ENCODE measurements at regions not wholly inside any gene's neighbourhood (a gene's known extent, or its start where the extent isn't known, plus 50 kb on each side); places are given as distances from the start of the nearest gene placed in this dataset.
A peak's percentile ranks its signal among the peaks of the same experiment; 100 is the strongest.

DNA sequence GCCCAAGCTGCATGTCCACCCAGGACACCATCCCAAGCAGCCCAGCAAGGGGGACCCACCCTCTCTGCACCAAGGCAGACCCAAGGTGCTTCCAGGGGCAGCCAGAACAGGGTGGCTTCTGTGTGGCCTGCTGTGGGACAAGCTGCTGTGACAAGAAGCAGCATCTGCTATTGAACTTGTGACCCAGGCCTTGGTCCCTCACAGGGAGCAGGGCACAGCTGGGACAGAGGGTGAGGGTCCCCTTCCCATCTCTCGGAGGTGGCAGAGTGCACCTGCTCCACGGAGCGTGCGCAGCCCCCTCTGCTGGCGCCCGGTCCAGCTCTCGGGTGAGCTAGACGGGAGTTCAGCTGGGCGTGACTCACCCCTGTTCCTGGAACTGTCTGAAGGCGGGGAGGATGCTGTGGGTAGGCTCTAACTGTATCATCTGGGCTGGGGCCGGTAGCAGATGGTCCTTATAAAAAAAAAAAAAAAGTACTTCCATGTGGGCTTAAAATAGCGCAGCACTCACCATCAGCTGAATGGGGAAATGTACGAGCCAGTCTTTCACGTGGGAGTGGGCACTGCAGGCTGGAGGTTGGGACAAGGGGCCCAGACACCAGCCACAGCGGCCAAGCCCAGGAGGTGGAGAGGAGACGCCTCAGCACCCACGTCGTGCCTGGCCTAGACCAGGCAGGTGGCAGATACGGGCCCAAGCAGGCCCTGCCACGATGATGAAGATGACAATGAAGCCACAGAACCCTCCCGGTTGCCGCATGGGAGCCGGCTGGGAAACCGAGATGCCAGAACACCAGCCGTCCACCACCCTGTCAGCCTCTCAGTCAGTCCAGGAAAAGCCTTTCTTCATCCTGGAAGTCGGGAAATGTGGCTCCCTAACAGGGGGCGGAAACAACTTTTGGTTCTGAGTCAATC is 136.8 kb upstream of the ID2 start:
- Histone ChIP-seq H3K27me3 (no peaks in the 10 kb centered on the region), H3K27ac (no peak overlapping the region), H3K9me3 (ENCODE audit: low read depth) (no peaks in the 10 kb centered on the region), H3K4me3 (no peak overlapping the region), H3K4me1 (ENCODE audit: low read depth) (peaks cover 49% of the 10 kb centered on the region), H3K36me3 (no peaks in the 10 kb centered on the region)
- TF ChIP-seq, protein P1, sequence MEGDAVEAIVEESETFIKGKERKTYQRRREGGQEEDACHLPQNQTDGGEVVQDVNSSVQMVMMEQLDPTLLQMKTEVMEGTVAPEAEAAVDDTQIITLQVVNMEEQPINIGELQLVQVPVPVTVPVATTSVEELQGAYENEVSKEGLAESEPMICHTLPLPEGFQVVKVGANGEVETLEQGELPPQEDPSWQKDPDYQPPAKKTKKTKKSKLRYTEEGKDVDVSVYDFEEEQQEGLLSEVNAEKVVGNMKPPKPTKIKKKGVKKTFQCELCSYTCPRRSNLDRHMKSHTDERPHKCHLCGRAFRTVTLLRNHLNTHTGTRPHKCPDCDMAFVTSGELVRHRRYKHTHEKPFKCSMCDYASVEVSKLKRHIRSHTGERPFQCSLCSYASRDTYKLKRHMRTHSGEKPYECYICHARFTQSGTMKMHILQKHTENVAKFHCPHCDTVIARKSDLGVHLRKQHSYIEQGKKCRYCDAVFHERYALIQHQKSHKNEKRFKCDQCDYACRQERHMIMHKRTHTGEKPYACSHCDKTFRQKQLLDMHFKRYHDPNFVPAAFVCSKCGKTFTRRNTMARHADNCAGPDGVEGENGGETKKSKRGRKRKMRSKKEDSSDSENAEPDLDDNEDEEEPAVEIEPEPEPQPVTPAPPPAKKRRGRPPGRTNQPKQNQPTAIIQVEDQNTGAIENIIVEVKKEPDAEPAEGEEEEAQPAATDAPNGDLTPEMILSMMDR (IDR thresholded peaks at IDR 0.05; ENCODE audit: low read depth, low read length) = peak; percentile 51
- DNase-seq (ENCODE audit: low read depth in 1 of 2, low spot score in 1 of 2) = peak in 1 of 2 donors; percentile 86

DNA sequence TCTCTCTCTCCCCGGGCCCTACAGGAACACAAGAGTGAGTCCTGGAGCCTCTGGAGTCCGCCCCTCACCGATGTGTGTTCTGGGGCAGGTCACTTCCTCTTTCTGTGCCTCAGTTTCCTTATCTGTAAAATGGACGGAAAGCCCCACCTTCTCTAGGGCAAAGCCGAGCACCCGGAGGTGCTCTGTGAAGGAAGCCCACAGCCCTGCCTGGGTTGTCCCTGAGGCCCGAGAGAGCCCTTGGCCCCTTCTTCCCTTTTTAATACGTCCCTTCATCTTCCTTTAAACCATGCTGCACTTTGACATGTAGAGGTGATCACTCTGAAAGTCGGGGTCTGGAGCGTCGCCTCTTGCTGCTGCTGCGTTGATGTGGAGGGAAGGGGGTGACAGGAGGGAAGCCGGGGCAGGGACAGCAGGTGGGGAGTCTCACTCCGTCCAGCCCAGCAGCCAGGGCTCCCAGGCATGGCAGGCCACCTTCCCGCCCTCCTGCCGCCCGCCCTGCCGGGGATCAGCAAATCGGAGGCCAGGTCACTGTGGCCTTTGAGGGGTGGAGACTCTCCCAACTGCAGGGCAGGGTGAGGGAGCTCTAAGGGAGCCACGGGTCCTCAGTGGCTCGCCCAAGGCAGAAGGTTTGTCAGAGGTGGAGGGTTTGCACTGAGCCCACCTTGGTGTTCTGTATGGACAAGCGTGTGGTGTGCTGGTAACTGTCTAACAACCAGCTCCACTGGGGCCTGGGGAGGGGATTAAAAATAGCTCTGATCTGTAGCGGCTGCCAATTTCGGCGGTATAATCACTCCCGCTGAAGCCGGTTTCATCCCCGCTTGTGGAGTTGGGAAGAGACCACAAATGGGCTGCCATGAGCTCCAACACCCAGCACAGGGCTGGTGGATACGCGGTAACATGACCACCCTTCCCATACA is 135.9 kb upstream of the ID2 start:
- H3K4me3 ChIP-seq = no peak overlapping the region
- no peak overlapping the region for H3K27ac ChIP-seq
- no peak for DNase-seq (ENCODE audit: low read depth in 1 of 2, low spot score in 1 of 2)
- H3K36me3 ChIP-seq = no peaks in the 10 kb centered on the region
- H3K27me3 ChIP-seq = no peaks in the 10 kb centered on the region
- peaks cover 42% of the 10 kb centered on the region for H3K4me1 ChIP-seq (ENCODE audit: low read depth)
- H3K9me3 ChIP-seq (ENCODE audit: low read depth) = no peaks in the 10 kb centered on the region
- TF ChIP-seq, protein P1 (IDR thresholded peaks at IDR 0.05; ENCODE audit: low read depth, low read length) = no peak

DNA sequence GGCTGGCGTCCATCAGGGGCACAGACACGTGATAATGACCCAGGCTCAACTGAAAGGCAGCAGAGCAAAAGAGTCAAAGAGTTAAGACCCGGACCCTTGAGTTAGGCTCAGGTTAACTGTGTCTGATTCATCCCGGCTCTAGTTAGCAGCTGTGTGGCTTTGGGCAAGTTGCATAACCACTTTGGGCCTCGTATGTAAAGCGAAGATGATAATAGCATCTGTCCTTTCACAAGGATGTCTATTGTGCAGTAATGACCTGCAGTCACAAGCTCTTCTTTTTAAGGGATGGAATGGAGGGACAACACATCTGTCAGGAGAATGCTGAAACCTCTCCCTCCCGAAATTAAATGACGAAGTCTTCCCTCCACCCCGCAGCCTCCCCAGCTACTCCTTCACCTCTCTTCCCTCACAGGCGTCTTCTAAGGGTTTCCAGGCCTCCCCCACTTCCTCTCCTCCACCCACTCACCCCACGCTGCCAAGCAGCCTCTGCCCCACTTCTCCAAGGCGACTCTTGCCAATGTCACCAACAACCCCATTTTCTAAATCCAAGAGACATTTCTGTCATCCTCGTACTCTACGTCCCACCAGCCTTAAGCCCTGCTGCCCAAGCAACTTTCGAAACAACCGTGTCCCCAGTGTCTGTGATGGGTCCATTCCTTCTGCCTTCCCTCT is 135.1 kb upstream of the ID2 start:
- TF ChIP-seq, protein P1 (IDR thresholded peaks at IDR 0.05; ENCODE audit: low read depth, low read length) = no peak
- Histone ChIP-seq H3K36me3 (no peaks in the 10 kb centered on the region), H3K4me3 (no peak overlapping the region), H3K4me1 (ENCODE audit: low read depth) (peaks cover 37% of the 10 kb centered on the region), H3K9me3 (ENCODE audit: low read depth) (no peaks in the 10 kb centered on the region), H3K27me3 (no peaks in the 10 kb centered on the region), H3K27ac (no peak overlapping the region)
- peak in 1 of 2 donors; percentile 24 for DNase-seq (ENCODE audit: low read depth in 1 of 2, low spot score in 1 of 2)

DNA sequence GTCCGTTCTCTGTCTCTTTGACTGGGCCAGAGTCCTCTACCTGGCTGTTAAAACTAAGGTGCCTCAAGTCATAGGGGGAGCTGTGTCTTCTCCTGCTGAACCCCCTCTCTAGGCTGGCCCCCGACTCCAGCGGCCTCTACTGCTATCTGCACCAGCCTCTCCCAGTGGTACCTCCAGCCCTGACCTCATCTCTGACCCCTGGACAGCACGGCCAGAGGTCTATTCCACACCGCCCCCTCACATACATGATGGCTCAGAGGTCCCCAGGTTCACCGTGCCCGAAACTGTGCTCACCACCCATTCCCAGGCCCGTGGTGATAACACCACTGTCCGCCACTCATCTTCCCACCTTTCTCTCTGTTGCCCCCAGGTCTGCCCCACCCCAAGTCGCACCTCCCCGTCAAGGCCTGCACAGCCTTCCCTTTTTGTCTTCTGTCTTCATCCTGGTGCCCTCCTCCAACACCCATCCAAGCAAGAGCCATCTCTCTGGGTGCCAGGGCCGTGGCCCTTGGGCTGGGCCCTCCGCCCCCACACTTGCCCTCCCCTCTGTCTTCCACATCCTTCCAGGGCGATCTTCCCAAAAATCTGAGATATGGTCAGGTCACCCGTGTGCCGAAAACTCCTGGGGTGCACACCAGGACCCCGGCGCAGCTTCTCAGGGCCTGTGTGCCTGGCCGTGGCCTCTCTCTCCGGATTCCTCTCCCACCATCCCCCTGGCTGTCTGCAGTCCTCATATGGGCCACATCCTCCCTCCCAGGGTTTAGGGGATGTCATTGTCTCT is 134.4 kb upstream of the ID2 start:
- Histone ChIP-seq H3K27me3 (no peaks in the 10 kb centered on the region), H3K4me1 (ENCODE audit: low read depth) (peaks cover 33% of the 10 kb centered on the region), H3K27ac (no peak overlapping the region), H3K9me3 (ENCODE audit: low read depth) (no peaks in the 10 kb centered on the region), H3K4me3 (no peak overlapping the region), H3K36me3 (no peaks in the 10 kb centered on the region)
- DNase-seq (ENCODE audit: low read depth in 1 of 2, low spot score in 1 of 2) = no peak
- TF ChIP-seq, protein P1 (IDR thresholded peaks at IDR 0.05; ENCODE audit: low read depth, low read length) = no peak
